ENCODE measurements at regions not wholly inside any gene's neighbourhood (a gene's known extent, or its start where the extent isn't known, plus 50 kb on each side); places are given as distances from the start of the nearest gene placed in this dataset.

- no peak for TF ChIP-seq CTCF (IDR thresholded peaks at IDR 0.05; ENCODE audit: low read depth, low read length)
- TF ChIP-seq EZH2phosphoT487 (IDR thresholded peaks at IDR 0.05; ENCODE audit: low read depth), result no peak
Measured at GRCh38 chr11:69554849-69555248, 73.4 kb downstream of the LINC01488 start.

Measured in OCI-LY3 (cell line).